GM23338 (cell line): ENCODE measurements at regions not wholly inside any gene's neighbourhood (a gene's known extent, or its start where the extent isn't known, plus 50 kb on each side); places are given as distances from the start of the nearest gene placed in this dataset.

Source experiments
- ATAC-seq: fragments of 200-7000 bp; cut with Tn5 transposase; 3 replicates; pipeline ENCODE4 v1.9.1; 2020
- DNase-seq: peaks from one replicate; pipeline ENCODE4 v3.0.0-alpha.2; 2015; ENCODE audit warnings: low spot score
- H2AFZ ChIP-seq: fragments of 200-600 bp; sonication (generic); 2 replicates; pipeline ENCODE4 v1.8.0; 2016; ENCODE audit warnings: antibody characterized with exemption, mild to moderate bottlenecking, moderate library complexity
- H3F3A ChIP-seq: fragments of 200-600 bp; sonication (generic); replicated peaks from 2 replicates; pipeline ENCODE4 v1.8.0; 2017; ENCODE audit warnings: antibody characterized with exemption, mixed run types, low read depth
- H3K27ac ChIP-seq: fragments of 200-600 bp; sonication (generic); 2 replicates; pipeline ENCODE4 v1.6.1; 2016; ENCODE audit warnings: low read depth
- H3K27me3 ChIP-seq: fragments of 200-600 bp; sonication (generic); 2 replicates; pipeline ENCODE4 v1.8.0; 2016; ENCODE audit warnings: mild to moderate bottlenecking, mixed run types, moderate library complexity; ENCODE audit not compliant: insufficient read depth
- H3K36me3 ChIP-seq: fragments of 200-600 bp; sonication (generic); 2 replicates; pipeline ENCODE4 v1.8.0; 2016; ENCODE audit warnings: mild to moderate bottlenecking; ENCODE audit not compliant: insufficient read depth
- H3K4me1 ChIP-seq: fragments of 200-600 bp; sonication (generic); 2 replicates; pipeline ENCODE4 v1.8.0; 2016; ENCODE audit warnings: mild to moderate bottlenecking, moderate library complexity; ENCODE audit not compliant: insufficient read depth
- H3K4me2 ChIP-seq: fragments of 200-600 bp; sonication (generic); 2 replicates; pipeline ENCODE4 v1.7.1; 2017; ENCODE audit warnings: mixed run types
- H3K4me3 ChIP-seq: fragments of 200-600 bp; sonication (generic); 2 replicates; pipeline ENCODE4 v1.6.1; 2016; ENCODE audit warnings: mixed run types
- H3K79me2 ChIP-seq: fragments of 200-600 bp; sonication (generic); replicated peaks from 2 replicates; pipeline ENCODE4 v1.8.0; 2017; ENCODE audit warnings: mild to moderate bottlenecking; ENCODE audit not compliant: insufficient read depth
- H3K9me2 ChIP-seq: fragments of 200-600 bp; sonication (generic); 2 replicates; pipeline ENCODE4 v1.8.0; 2017; ENCODE audit not compliant: insufficient read depth
- H4K20me1 ChIP-seq: fragments of 200-600 bp; sonication (generic); replicated peaks from 2 replicates; pipeline ENCODE4 v1.8.0; 2017; ENCODE audit warnings: mild to moderate bottlenecking; ENCODE audit not compliant: insufficient read depth
- H3K27ac Mint-ChIP-seq: 2 replicates; pipeline ENCODE4 v1.8.0; 2020; ENCODE audit warnings: inconsistent platforms, mild to moderate bottlenecking, moderate library complexity, mixed read lengths
- H3K27me3 Mint-ChIP-seq: 3 replicates; pipeline ENCODE4 v1.8.0; 2022; ENCODE audit warnings: low read depth, mild to moderate bottlenecking, moderate library complexity, mixed read lengths, inconsistent platforms; ENCODE audit not compliant: insufficient read depth, poor library complexity
- H3K36me3 Mint-ChIP-seq: 3 replicates; pipeline ENCODE4 v1.8.0; 2021; ENCODE audit warnings: low read depth, mild to moderate bottlenecking, inconsistent platforms, moderate library complexity, mixed read lengths
- H3K4me1 Mint-ChIP-seq: 3 replicates; pipeline ENCODE4 v1.8.0; 2020; ENCODE audit warnings: mild to moderate bottlenecking, inconsistent platforms, mixed read lengths
- H3K4me3 Mint-ChIP-seq: 3 replicates; pipeline ENCODE4 v1.8.0; 2021; ENCODE audit warnings: moderate library complexity, mild to moderate bottlenecking, inconsistent platforms, mixed read lengths
- H3K9me3 Mint-ChIP-seq: 3 replicates; pipeline ENCODE4 v1.8.0; 2020; ENCODE audit warnings: moderate library complexity, mild to moderate bottlenecking, inconsistent platforms, mixed read lengths
- CREB1 ChIP-seq: fragments of 250-450 bp; sonication (Bioruptor Pico); IDR thresholded peaks from 2 replicates; pipeline ENCODE4 v1.5.0; 2020; ENCODE audit warnings: low read depth, mild to moderate bottlenecking, moderate library complexity
- CTCF ChIP-seq, 2 experiments: fragments of 200-600 bp in 1 of 2; sonication (generic) in 1 of 2; conservative IDR thresholded peaks; 2 replicates each; pipeline versions ENCODE4 v1.5.1 to v1.6.1; 2016 to 2017; ENCODE audit warnings: antibody characterized with exemption in 2 of 2, low read depth in 2 of 2, mild to moderate bottlenecking in 2 of 2, moderate library complexity in 1 of 2
- ETS1 ChIP-seq: IDR thresholded peaks from 2 replicates; pipeline ENCODE4 v1.6.1; 2016; ENCODE audit warnings: antibody characterized with exemption
- EZH2 ChIP-seq: fragments of 200-600 bp; sonication (generic); IDR thresholded peaks from one replicate; pipeline ENCODE4 v1.8.0; 2017; ENCODE audit warnings: antibody characterized with exemption, mild to moderate bottlenecking, low read depth; ENCODE audit not compliant: unreplicated experiment
- EZH2phosphoT487 ChIP-seq: fragments of 200-600 bp; sonication (generic); IDR thresholded peaks from one replicate; pipeline ENCODE4 v1.8.1; 2018; ENCODE audit warnings: antibody characterized with exemption; ENCODE audit not compliant: unreplicated experiment
- JUNB ChIP-seq: IDR thresholded peaks from one replicate; pipeline ENCODE4 v1.6.1; 2016; ENCODE audit warnings: antibody characterized with exemption; ENCODE audit not compliant: unreplicated experiment
- NANOG ChIP-seq: IDR thresholded peaks from 2 replicates; pipeline ENCODE4 v1.6.1; 2016; ENCODE audit warnings: antibody characterized with exemption, borderline replicate concordance
- POLR2AphosphoS5 ChIP-seq: IDR thresholded peaks from 2 replicates; pipeline ENCODE4 v1.6.1; 2016; ENCODE audit warnings: antibody characterized with exemption, low read depth
- STAT1 ChIP-seq: IDR thresholded peaks from one replicate; pipeline ENCODE4 v1.6.1; 2016; ENCODE audit warnings: antibody characterized with exemption; ENCODE audit not compliant: unreplicated experiment
- ZNF114 ChIP-seq: fragments of 250-450 bp; sonication (Bioruptor Pico); IDR thresholded peaks from 2 replicates; pipeline ENCODE4 v1.5.0; 2020; ENCODE audit warnings: mild to moderate bottlenecking, moderate library complexity
- ZNF331 ChIP-seq: fragments of 250-450 bp; sonication (Bioruptor Pico); IDR thresholded peaks from 2 replicates; pipeline ENCODE4 v1.5.0; 2020; ENCODE audit warnings: low read depth, mild to moderate bottlenecking, moderate library complexity
- TF ChIP-seq, protein P1 (sequence below): IDR thresholded peaks from one replicate; pipeline ENCODE4 v1.6.1; 2018; ENCODE audit warnings: antibody characterized with exemption; ENCODE audit not compliant: unreplicated experiment

DNA sequence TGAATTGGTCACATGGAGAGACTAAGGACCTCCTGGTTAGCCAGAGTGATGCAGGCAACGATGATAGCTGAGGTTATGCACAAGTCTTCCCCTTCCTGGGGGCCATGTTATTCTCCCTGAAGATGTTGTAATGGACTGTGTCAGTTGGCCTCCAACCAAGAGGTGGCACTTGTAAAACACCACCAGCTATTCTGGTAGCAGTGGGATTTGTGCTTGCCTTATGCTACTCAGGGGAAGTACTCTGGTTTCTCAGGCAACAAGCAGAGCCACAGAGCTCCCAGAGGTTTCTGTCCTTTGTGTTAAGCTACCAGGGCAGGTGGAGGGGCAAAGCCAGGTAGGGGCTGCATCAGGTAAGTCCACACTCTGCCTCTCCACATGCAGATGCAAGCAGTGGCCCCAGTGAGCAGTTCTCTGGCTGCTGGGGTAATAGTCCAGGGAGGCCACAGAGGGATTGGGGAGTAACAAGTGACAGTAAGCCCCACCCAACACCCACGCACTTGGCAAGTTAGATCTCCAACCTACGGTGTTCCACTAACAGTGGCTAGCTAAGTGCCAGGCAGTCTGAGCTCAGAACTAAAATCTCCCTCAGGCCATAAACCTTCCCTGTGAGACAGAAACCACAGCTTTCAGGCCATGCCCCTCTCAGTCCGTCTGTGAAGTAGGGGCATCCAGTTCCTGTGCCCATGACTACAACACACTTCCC lies 99.7 kb downstream of the RND3 start (continued):
- TF ChIP-seq NANOG (no peak), CTCF (conservative IDR thresholded peaks at IDR 0.05; ENCODE audit: low read depth in 2 of 2) (no peak), ZNF114 (CRISPR knock-in tag) (no peak), JUNB (no peak)
- TF ChIP-seq, protein P1, sequence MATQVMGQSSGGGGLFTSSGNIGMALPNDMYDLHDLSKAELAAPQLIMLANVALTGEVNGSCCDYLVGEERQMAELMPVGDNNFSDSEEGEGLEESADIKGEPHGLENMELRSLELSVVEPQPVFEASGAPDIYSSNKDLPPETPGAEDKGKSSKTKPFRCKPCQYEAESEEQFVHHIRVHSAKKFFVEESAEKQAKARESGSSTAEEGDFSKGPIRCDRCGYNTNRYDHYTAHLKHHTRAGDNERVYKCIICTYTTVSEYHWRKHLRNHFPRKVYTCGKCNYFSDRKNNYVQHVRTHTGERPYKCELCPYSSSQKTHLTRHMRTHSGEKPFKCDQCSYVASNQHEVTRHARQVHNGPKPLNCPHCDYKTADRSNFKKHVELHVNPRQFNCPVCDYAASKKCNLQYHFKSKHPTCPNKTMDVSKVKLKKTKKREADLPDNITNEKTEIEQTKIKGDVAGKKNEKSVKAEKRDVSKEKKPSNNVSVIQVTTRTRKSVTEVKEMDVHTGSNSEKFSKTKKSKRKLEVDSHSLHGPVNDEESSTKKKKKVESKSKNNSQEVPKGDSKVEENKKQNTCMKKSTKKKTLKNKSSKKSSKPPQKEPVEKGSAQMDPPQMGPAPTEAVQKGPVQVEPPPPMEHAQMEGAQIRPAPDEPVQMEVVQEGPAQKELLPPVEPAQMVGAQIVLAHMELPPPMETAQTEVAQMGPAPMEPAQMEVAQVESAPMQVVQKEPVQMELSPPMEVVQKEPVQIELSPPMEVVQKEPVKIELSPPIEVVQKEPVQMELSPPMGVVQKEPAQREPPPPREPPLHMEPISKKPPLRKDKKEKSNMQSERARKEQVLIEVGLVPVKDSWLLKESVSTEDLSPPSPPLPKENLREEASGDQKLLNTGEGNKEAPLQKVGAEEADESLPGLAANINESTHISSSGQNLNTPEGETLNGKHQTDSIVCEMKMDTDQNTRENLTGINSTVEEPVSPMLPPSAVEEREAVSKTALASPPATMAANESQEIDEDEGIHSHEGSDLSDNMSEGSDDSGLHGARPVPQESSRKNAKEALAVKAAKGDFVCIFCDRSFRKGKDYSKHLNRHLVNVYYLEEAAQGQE, result no peak

DNA sequence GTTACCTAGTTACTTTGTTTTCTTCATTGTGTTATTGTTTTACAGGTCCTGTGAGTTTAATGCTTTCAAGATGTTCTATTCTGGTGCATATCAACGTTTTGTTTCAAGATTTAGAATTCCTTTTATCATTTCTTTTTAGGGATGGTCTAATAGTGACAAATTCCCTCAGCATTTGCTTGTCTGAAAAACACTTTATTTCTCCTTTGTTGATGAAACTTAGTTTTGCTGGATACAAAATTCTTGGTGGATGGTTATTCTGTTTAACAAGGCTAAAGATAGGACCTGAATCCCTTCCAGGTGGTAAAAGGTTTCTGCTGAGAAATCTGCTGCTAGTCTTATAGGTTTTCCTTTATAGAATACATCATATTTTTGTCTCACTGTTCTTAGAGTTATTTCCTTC lies 102.3 kb downstream of the RND3 start:
- no peak for DNase-seq
- TF ChIP-seq CTCF (conservative IDR thresholded peaks at IDR 0.05; ENCODE audit: low read depth in 2 of 2) (no peak), ETS1 (no peak), CREB1 (CRISPR knock-in tag) (no peak), NANOG (no peak), ZNF114 (CRISPR knock-in tag) (no peak), EZH2 (no peak), POLR2AphosphoS5 (no peak), STAT1 (no peak), ZNF331 (no peak), EZH2phosphoT487 (no peak), JUNB (no peak)
- TF ChIP-seq, protein P1, result no peak

More for the DNA sequence above, 102.3 kb downstream of the RND3 start:
- Mint-ChIP-seq H3K9me3 (peaks cover 17% of the 10 kb centered on the region; the same call in 2 of the 3 replicates), H3K27ac (no peak overlapping the region), H3K27me3 (no peaks in the 10 kb centered on the region), H3K4me3 (no peak overlapping the region), H3K36me3 (peaks cover 14% of the 10 kb centered on the region; the same call in 2 of the 3 replicates), H3K4me1 (0 out of 3 replicates have a peak, but pooled peaks cover 3% of the 10 kb centered on the region)
- no peaks in the 10 kb centered on the region for H3K4me1 ChIP-seq
- no peaks in the 10 kb centered on the region for H4K20me1 ChIP-seq
- no peak overlapping the region for H3K4me3 ChIP-seq
- H3K27ac ChIP-seq, result no peak overlapping the region
- no peaks in the 10 kb centered on the region for H3F3A ChIP-seq
- no peak overlapping the region for H2AFZ ChIP-seq
- no peak for ATAC-seq
- H3K36me3 ChIP-seq, result no peaks in the 10 kb centered on the region
- no peaks in the 10 kb centered on the region for H3K27me3 ChIP-seq
- peaks cover 10% of the 10 kb centered on the region for H3K9me2 ChIP-seq
- H3K79me2 ChIP-seq, result no peaks in the 10 kb centered on the region
- no peak overlapping the region for H3K4me2 ChIP-seq
